Subcutaneous abdominal adipose tissue (tissue), 5 donors: ENCODE measurements at regions not wholly inside any gene's neighbourhood (a gene's known extent, or its start where the extent isn't known, plus 50 kb on each side); places are given as distances from the start of the nearest gene placed in this dataset.

ENCODE experiments used
- H3K27ac ChIP-seq: one replicate; pipeline ENCODE4 v1.7.0; 2013; ENCODE audit warnings: low read depth, mild to moderate bottlenecking, inconsistent platforms, low read length, moderate library complexity
- H3K27me3 ChIP-seq, 5 donors: one replicate each; pipeline ENCODE4 v1.7.0; 2013; ENCODE audit warnings: low read length in 5 of 5, inconsistent platforms in 1 of 5; ENCODE audit not compliant: control insufficient read depth in 5 of 5, insufficient read depth in 4 of 5
- H3K36me3 ChIP-seq, 5 donors: one replicate each; pipeline ENCODE4 v1.7.0; 2013; ENCODE audit warnings: low read length in 5 of 5; ENCODE audit not compliant: control insufficient read depth in 5 of 5, insufficient read depth in 5 of 5
- H3K4me1 ChIP-seq, 5 donors: one replicate each; pipeline ENCODE4 v1.7.0; 2013; ENCODE audit warnings: low read length in 5 of 5, mild to moderate bottlenecking in 3 of 5, moderate library complexity in 1 of 5; ENCODE audit not compliant: control insufficient read depth in 5 of 5, insufficient read depth in 5 of 5
- H3K4me3 ChIP-seq, 5 donors: one replicate each; pipeline ENCODE4 v1.7.0; 2013; ENCODE audit warnings: low read length in 5 of 5, low read depth in 1 of 5
- H3K9ac ChIP-seq, 5 donors: one replicate each; pipeline ENCODE4 v1.7.0; 2013; ENCODE audit warnings: low read length in 5 of 5, mild to moderate bottlenecking in 4 of 5, moderate library complexity in 3 of 5
- H3K9me3 ChIP-seq, 5 donors: one replicate each; pipeline ENCODE4 v1.7.0; 2013; ENCODE audit warnings: low read length in 5 of 5; ENCODE audit not compliant: control insufficient read depth in 5 of 5
- donor health status: healthy.
- donor health status: healthy.
- donor health status: healthy.
- donor health status: healthy.
- donor health status: healthy.

GRCh38 chr5:117763271-117763670 lies 1188.6 kb upstream of the SEMA6A start:
- H3K27me3 ChIP-seq, result no peaks in the 10 kb centered on the region
- H3K9me3 ChIP-seq, result no peaks in the 10 kb centered on the region
- no peaks in the 10 kb centered on the region for H3K36me3 ChIP-seq
- H3K4me1 ChIP-seq, result no peaks in the 10 kb centered on the region
- no peak overlapping the region for H3K9ac ChIP-seq
- no peak overlapping the region for H3K4me3 ChIP-seq
- H3K27ac ChIP-seq, result no peak overlapping the region

DNA sequence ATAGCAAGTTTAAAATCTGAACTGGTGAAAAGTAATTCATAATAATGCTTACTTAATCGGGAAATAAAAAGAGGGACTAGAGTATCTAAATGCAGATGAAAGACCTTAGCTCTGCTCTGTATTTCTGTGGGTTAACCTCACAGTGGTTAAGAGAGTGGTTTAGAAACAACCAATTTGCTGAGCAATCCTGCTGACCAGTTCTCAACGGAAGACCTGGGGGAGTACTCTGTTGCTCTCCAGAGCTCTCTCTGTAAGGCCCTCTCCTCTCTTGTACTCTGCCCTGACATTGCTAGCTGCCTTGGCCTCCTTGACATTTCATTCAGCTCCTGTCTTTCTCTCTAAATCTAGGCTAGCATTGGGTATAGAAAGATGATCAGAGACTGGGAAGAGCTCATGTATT lies 1186.6 kb upstream of the SEMA6A start:
- Histone ChIP-seq H3K9ac (no peak overlapping the region), H3K27me3 (no peaks in the 10 kb centered on the region), H3K27ac (no peak overlapping the region), H3K4me1 (no peaks in the 10 kb centered on the region), H3K9me3 (no peaks in the 10 kb centered on the region), H3K4me3 (no peak overlapping the region), H3K36me3 (no peaks in the 10 kb centered on the region)

DNA sequence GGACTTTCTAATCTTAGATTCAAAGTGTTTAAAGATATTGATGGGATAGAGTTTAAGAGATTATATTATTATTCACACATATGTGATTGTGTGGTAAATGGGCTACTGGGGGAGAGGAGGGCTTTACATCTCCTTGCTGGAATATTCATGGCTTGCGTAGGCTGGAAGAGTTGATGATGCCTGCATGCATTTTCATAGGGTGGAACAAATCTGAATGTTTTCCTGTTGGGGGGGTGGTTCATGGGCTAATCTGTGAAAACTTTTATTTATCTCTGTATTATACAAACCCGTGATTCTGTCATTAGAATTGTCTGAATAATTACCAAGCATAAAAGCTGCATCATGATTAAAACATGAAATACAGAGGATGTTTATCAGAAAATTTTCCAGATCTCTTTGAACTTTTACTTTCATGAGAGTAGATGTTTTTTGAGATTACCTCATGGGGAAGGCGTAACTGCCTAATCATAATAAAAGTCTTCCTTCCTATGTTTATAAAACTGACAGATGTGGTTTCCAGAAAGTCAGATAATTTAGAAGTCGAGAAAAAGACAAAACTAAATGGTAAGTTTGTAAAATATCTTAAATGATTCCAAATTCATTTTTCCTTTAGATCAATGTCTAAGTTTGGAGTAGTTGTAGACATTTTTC lies 1185.4 kb upstream of the SEMA6A start:
- Histone ChIP-seq H3K4me3 (no peak overlapping the region), H3K9ac (no peak overlapping the region), H3K36me3 (no peaks in the 10 kb centered on the region), H3K4me1 (no peaks in the 10 kb centered on the region), H3K27ac (no peak overlapping the region), H3K9me3 (no peaks in the 10 kb centered on the region), H3K27me3 (no peaks in the 10 kb centered on the region)

DNA sequence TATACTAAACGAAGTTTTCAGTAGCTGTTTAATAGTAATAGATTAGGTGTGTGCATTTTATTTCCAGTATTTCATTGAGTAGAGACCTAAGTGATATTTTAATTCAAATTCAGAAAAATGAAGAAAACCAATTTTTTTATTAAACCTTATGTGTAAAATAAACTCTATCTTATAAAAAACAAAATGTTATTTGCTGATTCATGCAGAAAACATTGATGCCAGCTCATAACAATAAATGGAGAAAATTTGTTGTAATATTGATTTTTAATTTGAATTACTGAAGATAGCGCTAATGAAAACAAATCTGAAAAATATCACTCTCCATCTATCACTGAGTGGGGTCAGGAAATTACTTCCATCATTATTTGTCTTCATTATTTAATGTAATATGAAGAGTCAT lies 1177.8 kb upstream of the SEMA6A start:
- no peaks in the 10 kb centered on the region for H3K9me3 ChIP-seq
- no peaks in the 10 kb centered on the region for H3K4me1 ChIP-seq
- H3K4me3 ChIP-seq, result no peak overlapping the region
- H3K36me3 ChIP-seq, result no peaks in the 10 kb centered on the region
- H3K9ac ChIP-seq, result no peak overlapping the region
- no peak overlapping the region for H3K27ac ChIP-seq
- H3K27me3 ChIP-seq, result no peaks in the 10 kb centered on the region

DNA sequence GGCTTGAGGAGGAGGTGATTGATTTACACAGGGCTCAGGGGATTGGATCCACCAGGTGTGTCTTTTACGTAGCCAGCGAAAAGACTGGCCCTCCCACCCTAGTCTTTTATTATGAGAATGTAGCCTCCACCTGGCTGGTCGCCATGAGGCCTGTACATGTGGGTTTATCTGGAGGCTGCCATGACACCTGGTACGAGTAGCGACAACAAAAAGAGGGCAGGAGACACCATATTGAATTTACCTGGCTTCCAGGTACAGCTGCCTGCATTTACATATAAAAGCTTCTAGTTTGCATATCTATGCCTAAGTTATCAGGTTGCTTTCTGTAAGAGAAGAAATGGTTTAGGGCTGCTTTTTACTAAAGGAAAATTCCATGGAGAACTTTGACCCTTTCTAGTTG lies 1173.7 kb upstream of the SEMA6A start:
- H3K9me3 ChIP-seq, result no peaks in the 10 kb centered on the region
- no peaks in the 10 kb centered on the region for H3K4me1 ChIP-seq
- H3K36me3 ChIP-seq, result no peaks in the 10 kb centered on the region
- no peak overlapping the region for H3K27ac ChIP-seq
- H3K9ac ChIP-seq, result no peak overlapping the region
- H3K4me3 ChIP-seq, result no peak overlapping the region
- H3K27me3 ChIP-seq, result no peaks in the 10 kb centered on the region

- H3K27ac ChIP-seq, result no peak overlapping the region
- no peaks in the 10 kb centered on the region for H3K9me3 ChIP-seq
- no peak overlapping the region for H3K4me3 ChIP-seq
- H3K36me3 ChIP-seq, result no peaks in the 10 kb centered on the region
- H3K9ac ChIP-seq, result no peak overlapping the region
- H3K27me3 ChIP-seq, result no peaks in the 10 kb centered on the region
- no peaks in the 10 kb centered on the region for H3K4me1 ChIP-seq
Measured at GRCh38 chr5:117743337-117743736, 1168.7 kb upstream of the SEMA6A start.

DNA sequence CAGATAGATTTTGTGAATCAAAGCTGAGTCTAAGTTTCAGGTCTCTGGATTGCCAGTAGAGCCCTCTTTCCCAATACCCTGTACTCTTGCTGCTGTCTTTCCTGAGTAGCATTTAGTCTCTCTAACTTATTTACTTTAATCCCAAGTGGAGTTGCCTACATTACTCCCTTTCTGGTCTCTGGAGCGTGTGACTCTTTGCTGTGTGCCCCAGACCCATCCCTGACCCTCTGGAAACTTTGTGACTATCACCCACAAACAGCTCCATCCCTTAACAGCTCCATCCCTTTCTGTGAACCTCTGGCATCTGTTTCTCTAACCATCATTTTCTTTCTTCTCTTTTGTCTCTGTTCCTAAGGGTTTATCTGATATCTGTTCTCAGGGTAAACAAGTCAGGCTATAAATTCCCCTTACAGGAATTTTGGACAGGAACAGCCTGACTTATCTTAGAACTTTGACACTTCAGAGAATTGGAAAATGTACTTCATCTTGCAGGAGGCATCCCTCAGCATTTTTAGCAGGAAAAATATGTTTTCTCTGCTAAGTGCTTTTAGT lies 1167.1 kb upstream of the SEMA6A start:
- Histone ChIP-seq H3K4me3 (no peak overlapping the region), H3K36me3 (no peaks in the 10 kb centered on the region), H3K27me3 (no peaks in the 10 kb centered on the region), H3K27ac (no peak overlapping the region), H3K9me3 (no peaks in the 10 kb centered on the region), H3K9ac (no peak overlapping the region), H3K4me1 (no peaks in the 10 kb centered on the region)

DNA sequence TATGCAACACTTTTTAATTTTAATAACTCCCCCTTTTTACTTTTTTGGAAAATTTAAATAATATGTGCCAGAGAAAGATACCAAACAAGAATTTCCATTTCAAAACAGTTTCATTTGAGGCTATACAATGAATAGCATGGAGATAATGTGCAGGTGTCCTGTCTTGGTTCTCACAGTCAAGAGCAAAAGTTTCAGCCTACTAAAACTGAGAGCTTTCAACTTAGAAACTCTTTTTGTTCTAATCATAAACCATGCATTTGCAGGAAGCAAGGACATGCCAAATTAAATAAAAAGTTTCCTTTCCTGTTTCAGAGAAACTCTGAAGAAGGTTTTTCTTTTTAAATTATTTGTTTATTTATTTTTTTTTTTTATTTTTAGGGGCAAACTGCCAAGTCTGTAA lies 1165.6 kb upstream of the SEMA6A start:
- no peaks in the 10 kb centered on the region for H3K36me3 ChIP-seq
- no peaks in the 10 kb centered on the region for H3K9me3 ChIP-seq
- H3K9ac ChIP-seq, result no peak overlapping the region
- no peak overlapping the region for H3K27ac ChIP-seq
- no peaks in the 10 kb centered on the region for H3K4me1 ChIP-seq
- H3K27me3 ChIP-seq, result no peaks in the 10 kb centered on the region
- no peak overlapping the region for H3K4me3 ChIP-seq

DNA sequence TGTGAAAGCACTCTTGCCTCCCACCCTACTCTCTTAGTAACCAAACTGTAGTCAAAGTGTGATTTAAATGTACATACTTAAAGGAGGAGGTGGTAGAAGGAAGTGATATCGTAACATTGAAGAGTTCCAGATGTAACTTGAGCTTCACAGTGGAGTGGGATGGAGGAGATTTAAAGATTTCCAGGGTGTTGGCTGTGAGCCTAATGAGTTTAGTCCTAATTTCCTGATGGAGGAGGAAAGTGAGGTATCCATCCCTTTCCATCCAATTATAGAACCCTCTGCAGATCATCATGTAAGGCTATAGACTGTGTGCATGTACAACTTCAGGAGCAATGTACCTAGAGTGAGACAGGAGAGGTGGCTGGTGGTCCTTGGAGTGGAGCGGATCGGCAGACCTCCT lies 1163.9 kb upstream of the SEMA6A start:
- no peaks in the 10 kb centered on the region for H3K4me1 ChIP-seq
- H3K9ac ChIP-seq, result no peak overlapping the region
- H3K9me3 ChIP-seq, result no peaks in the 10 kb centered on the region
- H3K27me3 ChIP-seq, result no peaks in the 10 kb centered on the region
- H3K27ac ChIP-seq, result no peak overlapping the region
- no peaks in the 10 kb centered on the region for H3K36me3 ChIP-seq
- no peak overlapping the region for H3K4me3 ChIP-seq

- H3K27me3 ChIP-seq, result no peaks in the 10 kb centered on the region
- peaks cover 0 to under 1% (median 0%) of the 10 kb centered on the region in 5 donors for H3K4me1 ChIP-seq
- no peaks in the 10 kb centered on the region for H3K36me3 ChIP-seq
- H3K4me3 ChIP-seq, result no peak overlapping the region
- no peak overlapping the region for H3K27ac ChIP-seq
- H3K9ac ChIP-seq, result no peak overlapping the region
- H3K9me3 ChIP-seq, result no peaks in the 10 kb centered on the region
Measured at GRCh38 chr5:117736698-117737097, 1162.1 kb upstream of the SEMA6A start.
